WTC11 (cell line): ENCODE measurements at regions not wholly inside any gene's neighbourhood (a gene's known extent, or its start where the extent isn't known, plus 50 kb on each side); places are given as distances from the start of the nearest gene placed in this dataset.

Experiments used
- ATAC-seq: fragments of 200-7000 bp; cut with Tn5 transposase; 2 replicates; pipeline ENCODE4 v1.10.0; 2021; ENCODE audit warnings: mild to moderate bottlenecking, moderate library complexity
- CTCF ChIA-PET: fragments of 300-600 bp; sonication (Branson Sonifier 250); formaldehyde crosslinking; loops from one replicate; lab custom pipeline; 2021; ENCODE audit warnings: antibody characterized with exemption; lab: Charles Lee
- POLR2A ChIA-PET: fragments of 350-600 bp; sonication (Branson Sonifier 250); formaldehyde crosslinking; loops from one replicate; lab custom pipeline; 2021; ENCODE audit warnings: antibody characterized with exemption; lab: Charles Lee
- DNase-seq: peaks from one replicate; pipeline ENCODE4 v3.0.0; 2021; ENCODE audit warnings: low spot score
- H3K27ac Mint-ChIP-seq: 2 replicates; pipeline ENCODE4 v1.8.0; 2021; ENCODE audit warnings: mixed read lengths
- H3K27me3 Mint-ChIP-seq: 2 replicates; pipeline ENCODE4 v1.8.0; 2021; ENCODE audit warnings: low read depth, mild to moderate bottlenecking, moderate library complexity, mixed read lengths
- H3K36me3 Mint-ChIP-seq: 2 replicates; pipeline ENCODE4 v1.8.0; 2021; ENCODE audit warnings: mixed read lengths
- H3K4me1 Mint-ChIP-seq: 2 replicates; pipeline ENCODE4 v1.8.0; 2022; ENCODE audit warnings: mixed read lengths
- H3K4me3 Mint-ChIP-seq: 2 replicates; pipeline ENCODE4 v1.8.0; 2021; ENCODE audit warnings: mild to moderate bottlenecking, moderate library complexity, mixed read lengths
- H3K9me3 Mint-ChIP-seq: 2 replicates; pipeline ENCODE4 v1.8.0; 2021; ENCODE audit warnings: mixed read lengths
- AFF4 ChIP-seq: sonication (generic); formaldehyde crosslinking; IDR thresholded peaks from 2 replicates; pipeline ENCODE4 v1.8.1; 2023; ENCODE audit warnings: mild to moderate bottlenecking, missing genetic modification reagents, borderline replicate concordance
- CDX4 ChIP-seq: fragments of 250-450 bp; sonication (Bioruptor Pico); IDR thresholded peaks from 2 replicates; pipeline ENCODE4 v1.9.0; 2021; ENCODE audit warnings: moderate library complexity, mild to moderate bottlenecking, inconsistent platforms, borderline replicate concordance
- CREM ChIP-seq: sonication (generic); formaldehyde crosslinking; IDR thresholded peaks from 2 replicates; pipeline ENCODE4 v1.8.1; 2022; ENCODE audit warnings: mild to moderate bottlenecking, missing genetic modification reagents, moderate library complexity
- E2F1 ChIP-seq: sonication (generic); formaldehyde crosslinking; IDR thresholded peaks from 2 replicates; pipeline ENCODE4 v1.8.0; 2022; ENCODE audit warnings: mild to moderate bottlenecking, missing genetic modification reagents
- E2F5 ChIP-seq: sonication (generic); formaldehyde crosslinking; IDR thresholded peaks from 2 replicates; pipeline ENCODE4 v1.8.1; 2022; ENCODE audit warnings: mild to moderate bottlenecking, moderate library complexity, missing genetic modification reagents
- FOXP4 ChIP-seq: sonication (generic); formaldehyde crosslinking; IDR thresholded peaks from 2 replicates; pipeline ENCODE4 v1.8.0; 2022; ENCODE audit warnings: mild to moderate bottlenecking, missing genetic modification reagents
- GABPB1 ChIP-seq: sonication (generic); formaldehyde crosslinking; IDR thresholded peaks from 2 replicates; pipeline ENCODE4 v1.8.1; 2023; ENCODE audit warnings: mild to moderate bottlenecking, missing genetic modification reagents
- GTF2I ChIP-seq: fragments of 250-450 bp; sonication (Bioruptor Pico); conservative IDR thresholded peaks from 2 replicates; pipeline ENCODE4 v1.4.0; 2021; ENCODE audit warnings: mild to moderate bottlenecking
- HMGXB4 ChIP-seq: sonication (generic); formaldehyde crosslinking; IDR thresholded peaks from 2 replicates; pipeline ENCODE4 v1.8.1; 2023; ENCODE audit warnings: mild to moderate bottlenecking, moderate library complexity, missing genetic modification reagents
- NR1H2 ChIP-seq: sonication (generic); formaldehyde crosslinking; IDR thresholded peaks from 2 replicates; pipeline ENCODE4 v1.9.0; 2021; ENCODE audit warnings: mild to moderate bottlenecking, moderate library complexity, missing genetic modification reagents
- NR2C2 ChIP-seq: sonication (generic); formaldehyde crosslinking; IDR thresholded peaks from 2 replicates; pipeline ENCODE4 v1.8.0; 2022; ENCODE audit warnings: mild to moderate bottlenecking, missing genetic modification reagents
- PRDM15 ChIP-seq: sonication (generic); formaldehyde crosslinking; IDR thresholded peaks from 2 replicates; pipeline ENCODE4 v1.8.0; 2022; ENCODE audit warnings: missing genetic modification reagents
- TEAD1 ChIP-seq: sonication (generic); formaldehyde crosslinking; IDR thresholded peaks from 2 replicates; pipeline ENCODE4 v1.8.0; 2022; ENCODE audit warnings: mild to moderate bottlenecking, missing genetic modification reagents
- TP53 ChIP-seq: sonication (generic); formaldehyde crosslinking; IDR thresholded peaks from 2 replicates; pipeline ENCODE4 v1.8.1; 2023; ENCODE audit warnings: mild to moderate bottlenecking, missing genetic modification reagents
- USF1 ChIP-seq: sonication (generic); formaldehyde crosslinking; IDR thresholded peaks from 2 replicates; pipeline ENCODE4 v1.8.0; 2022; ENCODE audit warnings: mild to moderate bottlenecking, missing genetic modification reagents
- ZNF416 ChIP-seq: fragments of 250-450 bp; sonication (Bioruptor Pico); IDR thresholded peaks from 2 replicates; pipeline ENCODE4 v1.9.0; 2021; ENCODE audit warnings: mild to moderate bottlenecking, inconsistent platforms
- ZNF425 ChIP-seq: fragments of 250-450 bp; sonication (Bioruptor Pico); conservative IDR thresholded peaks from 2 replicates; pipeline ENCODE4 v1.9.0; 2021; ENCODE audit warnings: mild to moderate bottlenecking
- ZSCAN18 ChIP-seq: fragments of 250-450 bp; sonication (Bioruptor Pico); IDR thresholded peaks from 2 replicates; pipeline ENCODE4 v2.1.2; 2022; ENCODE audit warnings: mild to moderate bottlenecking, moderate library complexity

- TF ChIP-seq ZNF425 (CRISPR knock-in tag), result no peak
- TF ChIP-seq AFF4 (CRISPR knock-in tag), result no peak
- no peak for TF ChIP-seq NR2C2 (CRISPR knock-in tag)
- TF ChIP-seq ZSCAN18, result no peak
- TF ChIP-seq FOXP4, result no peak
- no peak for TF ChIP-seq CDX4 (CRISPR knock-in tag)
- no peak for TF ChIP-seq GTF2I
- TF ChIP-seq TEAD1 (CRISPR knock-in tag), result no peak
Measured at GRCh38 chr6:105711216-105711615, 308.3 kb upstream of the PREP start (continued).

- POLR2A ChIA-PET, result no interaction called here
- H3K36me3 Mint-ChIP-seq, result no peaks in the 10 kb centered on the region
- TF ChIP-seq HMGXB4 (CRISPR knock-in tag), result no peak
- TF ChIP-seq E2F5, result no peak
- TF ChIP-seq USF1 (CRISPR knock-in tag), result no peak
- no peak for TF ChIP-seq ZNF416 (CRISPR knock-in tag)
- no peak for TF ChIP-seq NR2C2 (CRISPR knock-in tag)
- no peak for TF ChIP-seq E2F1 (CRISPR knock-in tag)
- TF ChIP-seq CREM (CRISPR knock-in tag), result no peak
- no peak for TF ChIP-seq GABPB1
- TF ChIP-seq PRDM15 (CRISPR knock-in tag), result no peak
- TF ChIP-seq TP53 (CRISPR knock-in tag), result no peak
- no peak for TF ChIP-seq NR1H2
Measured at GRCh38 chr6:105705608-105706007, 302.7 kb upstream of the PREP start.

More at GRCh38 chr6:105705608-105706007, 302.7 kb upstream of the PREP start:
- Mint-ChIP-seq H3K4me1 (no peaks in the 10 kb centered on the region), H3K4me3 (no peak overlapping the region), H3K9me3 (peaks cover 16% of the 10 kb centered on the region), H3K27ac (no peak overlapping the region), H3K27me3 (no peaks in the 10 kb centered on the region)
- ATAC-seq, result no peak
- CTCF ChIA-PET, result no interaction called here
- DNase-seq, result no peak
